ENCODE measurements at regions not wholly inside any gene's neighbourhood (a gene's known extent, or its start where the extent isn't known, plus 50 kb on each side); places are given as distances from the start of the nearest gene placed in this dataset.

- no peaks in the 10 kb centered on the region for H3K79me2 ChIP-seq (ENCODE audit: insufficient read depth, low read depth, low read length)
- TF ChIP-seq CTCF (conservative IDR thresholded peaks at IDR 0.05; ENCODE audit: low read length) (no peak), EZH2phosphoT487 (IDR thresholded peaks at IDR 0.05; ENCODE audit: borderline replicate concordance, low read depth, low read length) (no peak)
- no peak overlapping the region for H3K27ac ChIP-seq (ENCODE audit: low read depth, low read length, poor library complexity, severe bottlenecking)
- H3K4me1 ChIP-seq (ENCODE audit: insufficient read depth, low read length, poor library complexity, severe bottlenecking): no peaks in the 10 kb centered on the region
- H3K4me3 ChIP-seq (ENCODE audit: low read depth, low read length, poor library complexity, severe bottlenecking): no peak overlapping the region
- ChIA-PET CTCF (ENCODE audit: unreplicated experiment) (no interaction called here), POLR2A (interaction anchor here (0.6 kb wide), 1 partner anchor 380 kb away, joined by 5 read pairs; no protein-coding TSS in a partner anchor)
- H3K4me2 ChIP-seq (ENCODE audit: low read length): no peak overlapping the region
- H3K9me2 ChIP-seq (ENCODE audit: insufficient read depth, low read length): no peaks in the 10 kb centered on the region
- H3K9me3 ChIP-seq (ENCODE audit: low read length): no peaks in the 10 kb centered on the region
- H3K36me3 ChIP-seq (ENCODE audit: insufficient read depth, low read length): no peaks in the 10 kb centered on the region
- no TSS peak for BruUV-seq (replicated peaks)
- H2AFZ ChIP-seq (ENCODE audit: low read length): no peak overlapping the region
- DNase-seq (ENCODE audit: low spot score): no peak
- H4K20me1 ChIP-seq (ENCODE audit: insufficient read depth, low read length): no peaks in the 10 kb centered on the region
- intact Hi-C loops (cut with micrococcal nuclease; ENCODE audit: unreplicated experiment): no loop called here
Measured at GRCh38 chr10:42933448-42934340, 143.2 kb upstream of the RET start.

- no peaks in the 10 kb centered on the region for H3K9me3 ChIP-seq (ENCODE audit: low read length)
- H3K4me1 ChIP-seq (ENCODE audit: insufficient read depth, low read length, poor library complexity, severe bottlenecking): no peaks in the 10 kb centered on the region
- no peaks in the 10 kb centered on the region for H3K9me2 ChIP-seq (ENCODE audit: insufficient read depth, low read length)
- H4K20me1 ChIP-seq (ENCODE audit: insufficient read depth, low read length): no peaks in the 10 kb centered on the region
- POLR2A ChIA-PET: no interaction called here
- BruUV-seq (replicated peaks): no TSS peak
- no peak overlapping the region for H3K4me2 ChIP-seq (ENCODE audit: low read length)
- H3K27ac ChIP-seq (ENCODE audit: low read depth, low read length, poor library complexity, severe bottlenecking): no peak overlapping the region
- CTCF ChIA-PET (ENCODE audit: unreplicated experiment): no interaction called here
- no peak for DNase-seq (ENCODE audit: low spot score)
- no peaks in the 10 kb centered on the region for H3K36me3 ChIP-seq (ENCODE audit: insufficient read depth, low read length)
- H3K79me2 ChIP-seq (ENCODE audit: insufficient read depth, low read depth, low read length): no peaks in the 10 kb centered on the region
- H2AFZ ChIP-seq (ENCODE audit: low read length): no peak overlapping the region
- no peak overlapping the region for H3K4me3 ChIP-seq (ENCODE audit: low read depth, low read length, poor library complexity, severe bottlenecking)
- intact Hi-C loops (cut with micrococcal nuclease; ENCODE audit: unreplicated experiment): no loop called here
- TF ChIP-seq EZH2phosphoT487 (IDR thresholded peaks at IDR 0.05; ENCODE audit: borderline replicate concordance, low read depth, low read length) (no peak), CTCF (conservative IDR thresholded peaks at IDR 0.05; ENCODE audit: low read length) (no peak)
Measured at GRCh38 chr10:42934351-42934811, 142.5 kb upstream of the RET start.

GRCh38 chr10:42934842-42935241 lies 142.0 kb upstream of the RET start:
- H3K27ac ChIP-seq (ENCODE audit: low read depth, low read length, poor library complexity, severe bottlenecking): no peak overlapping the region
- no peak overlapping the region for H3K4me3 ChIP-seq (ENCODE audit: low read depth, low read length, poor library complexity, severe bottlenecking)
- no peaks in the 10 kb centered on the region for H3K9me3 ChIP-seq (ENCODE audit: low read length)
- H2AFZ ChIP-seq (ENCODE audit: low read length): no peak overlapping the region
- H4K20me1 ChIP-seq (ENCODE audit: insufficient read depth, low read length): no peaks in the 10 kb centered on the region
- TF ChIP-seq CTCF (conservative IDR thresholded peaks at IDR 0.05; ENCODE audit: low read length): no peak
- TF ChIP-seq EZH2phosphoT487 (IDR thresholded peaks at IDR 0.05; ENCODE audit: borderline replicate concordance, low read depth, low read length): no peak
- no peak for DNase-seq (ENCODE audit: low spot score)
- H3K79me2 ChIP-seq (ENCODE audit: insufficient read depth, low read depth, low read length): no peaks in the 10 kb centered on the region
- H3K9me2 ChIP-seq (ENCODE audit: insufficient read depth, low read length): no peaks in the 10 kb centered on the region
- H3K36me3 ChIP-seq (ENCODE audit: insufficient read depth, low read length): no peaks in the 10 kb centered on the region
- BruUV-seq (replicated peaks): no TSS peak
- ChIA-PET CTCF (ENCODE audit: unreplicated experiment) (no interaction called here), POLR2A (no interaction called here)
- no peaks in the 10 kb centered on the region for H3K4me1 ChIP-seq (ENCODE audit: insufficient read depth, low read length, poor library complexity, severe bottlenecking)
- H3K4me2 ChIP-seq (ENCODE audit: low read length): no peak overlapping the region
- intact Hi-C loops (cut with micrococcal nuclease; ENCODE audit: unreplicated experiment): no loop called here

Measured in OCI-LY7 (cell line).